BJ (cell line): ENCODE measurements at regions not wholly inside any gene's neighbourhood (a gene's known extent, or its start where the extent isn't known, plus 50 kb on each side); places are given as distances from the start of the nearest gene placed in this dataset.

Source experiments
- CTCF ChIA-PET: fragments of 350-600 bp; formaldehyde crosslinking; extraction: SDS; loops from one replicate; lab custom pipeline; 2021; ENCODE audit warnings: antibody characterized with exemption, inconsistent platforms; lab: Yijun Ruan, JAX
- POLR2A ChIA-PET: fragments of 300-600 bp; sonication (Branson Sonifier 250); formaldehyde crosslinking; extraction: SDS; loops from one replicate; lab custom pipeline; 2021; ENCODE audit warnings: antibody characterized with exemption; lab: Charles Lee
- DNase-seq: peaks from one replicate; pipeline ENCODE4 v3.0.0-alpha.2; 2011; ENCODE audit warnings: low read depth
- H3K27me3 ChIP-seq: 2 replicates; pipeline ENCODE4 v1.6.0; 2011; ENCODE audit warnings: low read length; ENCODE audit not compliant: control insufficient read depth, insufficient read depth
- H3K36me3 ChIP-seq: 2 replicates; pipeline ENCODE4 v1.5.1; 2011; ENCODE audit warnings: low read length; ENCODE audit not compliant: control insufficient read depth, insufficient read depth
- H3K4me3 ChIP-seq: 2 replicates; pipeline ENCODE4 v1.5.1; 2011; ENCODE audit warnings: low read depth, mild to moderate bottlenecking, control low read depth, low read length
- CTCF ChIP-seq: IDR thresholded peaks from 2 replicates; pipeline ENCODE4 v1.5.1; 2011; ENCODE audit warnings: low read depth, mild to moderate bottlenecking, control low read depth, inconsistent platforms, low read length, moderate library complexity; ENCODE audit not compliant: insufficient read depth

DNA sequence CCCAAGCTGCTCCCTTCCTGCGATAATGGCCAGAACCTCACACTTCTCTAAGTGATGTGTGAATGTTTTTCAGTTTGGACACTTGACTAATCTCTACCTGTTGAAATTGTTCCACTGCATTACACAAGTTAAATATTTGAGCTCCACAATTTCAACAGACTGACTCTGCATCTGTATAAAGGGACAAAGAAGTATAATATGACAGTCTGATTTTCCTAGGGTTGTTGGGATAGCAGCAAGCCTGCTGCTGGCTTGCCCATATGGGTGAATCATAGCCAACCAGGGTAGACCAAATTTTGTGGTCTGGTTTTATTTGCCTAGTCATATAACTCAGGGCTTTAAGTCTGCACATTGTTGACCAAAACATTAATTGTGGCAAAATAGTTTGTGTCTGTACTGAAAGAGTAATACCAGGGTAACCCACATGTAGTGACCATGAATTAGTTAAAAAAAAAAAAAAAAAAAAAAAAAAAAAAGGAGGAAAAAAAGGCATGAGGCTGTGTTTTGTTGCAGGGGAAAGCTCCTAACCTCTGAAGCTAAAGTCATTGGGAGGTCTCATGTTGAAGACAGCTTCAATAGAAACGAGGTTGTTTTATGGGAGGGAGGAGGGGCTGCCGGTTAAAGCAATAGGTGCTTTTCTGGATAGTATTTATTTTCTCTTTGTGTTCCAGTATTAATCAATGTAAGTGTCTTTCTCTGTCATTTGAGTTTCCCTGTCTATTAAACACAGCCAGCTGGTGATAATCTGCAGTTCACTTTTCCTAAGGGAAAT, 534.2 kb downstream of the RAB28 start:
- Histone ChIP-seq H3K36me3 (no peaks in the 10 kb centered on the region), H3K27me3 (no peaks in the 10 kb centered on the region), H3K4me3 (no peak overlapping the region)
- TF ChIP-seq CTCF: no peak
- ChIA-PET POLR2A (no interaction called here), CTCF (no interaction called here)
- no peak for DNase-seq

DNA sequence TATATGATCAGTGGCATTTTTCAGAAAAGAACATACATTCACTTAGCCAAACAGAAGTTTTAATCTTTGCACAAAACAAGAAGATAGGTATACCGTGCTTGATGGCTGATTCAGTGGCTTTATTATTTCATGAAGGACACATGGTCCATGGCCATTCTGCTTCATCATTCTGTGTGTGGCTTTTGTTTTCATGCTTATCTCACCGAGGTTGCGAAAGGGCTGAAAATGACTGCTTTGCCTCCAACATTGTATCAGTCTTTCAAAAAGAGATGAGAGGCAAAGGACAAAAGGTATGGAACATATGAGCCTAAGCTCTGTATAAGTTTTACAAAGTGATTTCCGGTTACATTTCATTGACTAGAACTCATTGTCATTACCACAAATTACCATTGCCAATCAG, 541.1 kb downstream of the RAB28 start:
- H3K36me3 ChIP-seq: no peaks in the 10 kb centered on the region
- no peak for DNase-seq
- no peak for TF ChIP-seq CTCF
- H3K4me3 ChIP-seq: no peak overlapping the region
- CTCF ChIA-PET: no interaction called here
- POLR2A ChIA-PET: no interaction called here
- H3K27me3 ChIP-seq: no peaks in the 10 kb centered on the region

GRCh38 chr4:12933760-12934221, 550.3 kb downstream of the RAB28 start:
- H3K27me3 ChIP-seq: no peaks in the 10 kb centered on the region
- TF ChIP-seq CTCF: no peak
- ChIA-PET POLR2A (no interaction called here), CTCF (no interaction called here)
- DNase-seq: no peak
- H3K4me3 ChIP-seq: no peak overlapping the region
- H3K36me3 ChIP-seq: no peaks in the 10 kb centered on the region

DNA sequence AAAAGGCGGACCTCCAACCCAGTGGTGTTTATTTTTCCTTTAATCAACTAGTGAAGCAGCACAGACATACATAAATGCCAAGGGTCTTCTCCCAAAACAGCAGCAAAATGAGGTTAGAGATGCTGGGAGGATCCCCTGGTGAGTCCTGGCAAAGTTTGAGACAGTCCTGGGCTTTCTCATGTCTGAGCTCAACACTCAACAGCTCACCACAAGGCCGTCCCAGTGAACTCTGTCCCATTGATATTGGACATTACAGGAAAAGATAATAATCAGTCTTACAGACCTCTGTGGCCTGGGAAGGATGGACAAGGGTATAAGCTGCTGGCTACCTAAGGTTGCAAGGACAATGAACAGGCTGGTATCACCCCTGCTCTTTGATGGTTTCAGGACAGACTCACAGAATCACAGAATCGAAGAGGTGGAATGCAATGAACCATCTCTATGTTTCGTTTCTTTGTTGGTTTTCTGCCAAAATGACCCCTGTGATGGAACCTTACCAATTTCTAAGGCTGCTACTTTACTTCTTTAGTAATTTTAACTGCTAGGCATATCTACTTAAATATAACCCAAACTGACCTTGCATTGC, 551.8 kb downstream of the RAB28 start:
- ChIA-PET POLR2A (no interaction called here), CTCF (no interaction called here)
- no peak overlapping the region for H3K4me3 ChIP-seq
- H3K36me3 ChIP-seq: no peaks in the 10 kb centered on the region
- H3K27me3 ChIP-seq: no peaks in the 10 kb centered on the region
- DNase-seq: no peak
- no peak for TF ChIP-seq CTCF

DNA sequence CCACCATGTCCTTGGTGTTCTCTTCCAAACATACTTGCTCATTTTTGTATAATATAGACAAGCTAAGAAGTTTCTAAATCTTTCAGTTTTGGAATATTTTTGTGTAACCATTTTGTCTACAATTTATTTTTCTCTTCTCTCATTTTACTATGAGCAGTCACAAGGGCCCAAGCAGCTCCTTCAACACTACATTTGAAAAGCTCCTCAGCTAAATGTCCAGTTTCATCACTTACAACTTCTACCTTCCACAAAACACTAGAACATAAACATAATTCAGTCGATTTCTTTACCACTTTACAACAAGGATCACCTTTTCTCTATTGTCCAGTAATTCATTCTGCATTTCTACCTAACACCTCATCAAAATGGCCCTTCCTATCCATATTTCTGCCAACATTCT, 554.4 kb downstream of the RAB28 start:
- Histone ChIP-seq H3K27me3 (no peaks in the 10 kb centered on the region), H3K4me3 (no peak overlapping the region), H3K36me3 (no peaks in the 10 kb centered on the region)
- ChIA-PET POLR2A (no interaction called here), CTCF (no interaction called here)
- TF ChIP-seq CTCF: no peak
- DNase-seq: no peak
